Loucy (cell line): ENCODE measurements at regions not wholly inside any gene's neighbourhood (a gene's known extent, or its start where the extent isn't known, plus 50 kb on each side); places are given as distances from the start of the nearest gene placed in this dataset.

Experiments
- CTCF ChIP-seq: fragments of 200-600 bp; sonication (generic); conservative IDR thresholded peaks from 2 replicates; pipeline ENCODE4 v1.5.1; 2014; ENCODE audit warnings: mild to moderate bottlenecking, antibody characterized with exemption, low read length
- EZH2phosphoT487 ChIP-seq: fragments of 200-600 bp; IDR thresholded peaks from 2 replicates; pipeline ENCODE4 v1.6.1; 2018; ENCODE audit warnings: antibody characterized with exemption, mild to moderate bottlenecking, moderate library complexity, borderline replicate concordance

- TF ChIP-seq CTCF (no peak), EZH2phosphoT487 (no peak)
Observed at GRCh38 chr22:27114186-27114585, 456.8 kb downstream of the MIAT start.
